GM23338 (cell line): ENCODE measurements at regions not wholly inside any gene's neighbourhood (a gene's known extent, or its start where the extent isn't known, plus 50 kb on each side); places are given as distances from the start of the nearest gene placed in this dataset.

Source experiments
- ATAC-seq: fragments of 200-7000 bp; cut with Tn5 transposase; 3 replicates; pipeline ENCODE4 v1.9.1; 2020
- DNase-seq: peaks from one replicate; pipeline ENCODE4 v3.0.0-alpha.2; 2015; ENCODE audit warnings: low spot score
- H2AFZ ChIP-seq: fragments of 200-600 bp; sonication (generic); 2 replicates; pipeline ENCODE4 v1.8.0; 2016; ENCODE audit warnings: antibody characterized with exemption, mild to moderate bottlenecking, moderate library complexity
- H3F3A ChIP-seq: fragments of 200-600 bp; sonication (generic); replicated peaks from 2 replicates; pipeline ENCODE4 v1.8.0; 2017; ENCODE audit warnings: antibody characterized with exemption, mixed run types, low read depth
- H3K27ac ChIP-seq: fragments of 200-600 bp; sonication (generic); 2 replicates; pipeline ENCODE4 v1.6.1; 2016; ENCODE audit warnings: low read depth
- H3K27me3 ChIP-seq: fragments of 200-600 bp; sonication (generic); 2 replicates; pipeline ENCODE4 v1.8.0; 2016; ENCODE audit warnings: mild to moderate bottlenecking, mixed run types, moderate library complexity; ENCODE audit not compliant: insufficient read depth
- H3K36me3 ChIP-seq: fragments of 200-600 bp; sonication (generic); 2 replicates; pipeline ENCODE4 v1.8.0; 2016; ENCODE audit warnings: mild to moderate bottlenecking; ENCODE audit not compliant: insufficient read depth
- H3K4me1 ChIP-seq: fragments of 200-600 bp; sonication (generic); 2 replicates; pipeline ENCODE4 v1.8.0; 2016; ENCODE audit warnings: mild to moderate bottlenecking, moderate library complexity; ENCODE audit not compliant: insufficient read depth
- H3K4me2 ChIP-seq: fragments of 200-600 bp; sonication (generic); 2 replicates; pipeline ENCODE4 v1.7.1; 2017; ENCODE audit warnings: mixed run types
- H3K4me3 ChIP-seq: fragments of 200-600 bp; sonication (generic); 2 replicates; pipeline ENCODE4 v1.6.1; 2016; ENCODE audit warnings: mixed run types
- H3K79me2 ChIP-seq: fragments of 200-600 bp; sonication (generic); replicated peaks from 2 replicates; pipeline ENCODE4 v1.8.0; 2017; ENCODE audit warnings: mild to moderate bottlenecking; ENCODE audit not compliant: insufficient read depth
- H3K9me2 ChIP-seq: fragments of 200-600 bp; sonication (generic); 2 replicates; pipeline ENCODE4 v1.8.0; 2017; ENCODE audit not compliant: insufficient read depth
- H4K20me1 ChIP-seq: fragments of 200-600 bp; sonication (generic); replicated peaks from 2 replicates; pipeline ENCODE4 v1.8.0; 2017; ENCODE audit warnings: mild to moderate bottlenecking; ENCODE audit not compliant: insufficient read depth
- H3K27ac Mint-ChIP-seq: 2 replicates; pipeline ENCODE4 v1.8.0; 2020; ENCODE audit warnings: inconsistent platforms, mild to moderate bottlenecking, moderate library complexity, mixed read lengths
- H3K27me3 Mint-ChIP-seq: 3 replicates; pipeline ENCODE4 v1.8.0; 2022; ENCODE audit warnings: low read depth, mild to moderate bottlenecking, moderate library complexity, mixed read lengths, inconsistent platforms; ENCODE audit not compliant: insufficient read depth, poor library complexity
- H3K36me3 Mint-ChIP-seq: 3 replicates; pipeline ENCODE4 v1.8.0; 2021; ENCODE audit warnings: low read depth, mild to moderate bottlenecking, inconsistent platforms, moderate library complexity, mixed read lengths
- H3K4me1 Mint-ChIP-seq: 3 replicates; pipeline ENCODE4 v1.8.0; 2020; ENCODE audit warnings: mild to moderate bottlenecking, inconsistent platforms, mixed read lengths
- H3K4me3 Mint-ChIP-seq: 3 replicates; pipeline ENCODE4 v1.8.0; 2021; ENCODE audit warnings: moderate library complexity, mild to moderate bottlenecking, inconsistent platforms, mixed read lengths
- H3K9me3 Mint-ChIP-seq: 3 replicates; pipeline ENCODE4 v1.8.0; 2020; ENCODE audit warnings: moderate library complexity, mild to moderate bottlenecking, inconsistent platforms, mixed read lengths
- CTCF ChIP-seq, 2 experiments: fragments of 200-600 bp in 1 of 2; sonication (generic) in 1 of 2; conservative IDR thresholded peaks; 2 replicates each; pipeline versions ENCODE4 v1.5.1 to v1.6.1; 2016 to 2017; ENCODE audit warnings: antibody characterized with exemption in 2 of 2, low read depth in 2 of 2, mild to moderate bottlenecking in 2 of 2, moderate library complexity in 1 of 2
- ETS1 ChIP-seq: IDR thresholded peaks from 2 replicates; pipeline ENCODE4 v1.6.1; 2016; ENCODE audit warnings: antibody characterized with exemption
- EZH2 ChIP-seq: fragments of 200-600 bp; sonication (generic); IDR thresholded peaks from one replicate; pipeline ENCODE4 v1.8.0; 2017; ENCODE audit warnings: antibody characterized with exemption, mild to moderate bottlenecking, low read depth; ENCODE audit not compliant: unreplicated experiment
- EZH2phosphoT487 ChIP-seq: fragments of 200-600 bp; sonication (generic); IDR thresholded peaks from one replicate; pipeline ENCODE4 v1.8.1; 2018; ENCODE audit warnings: antibody characterized with exemption; ENCODE audit not compliant: unreplicated experiment
- JUNB ChIP-seq: IDR thresholded peaks from one replicate; pipeline ENCODE4 v1.6.1; 2016; ENCODE audit warnings: antibody characterized with exemption; ENCODE audit not compliant: unreplicated experiment
- NANOG ChIP-seq: IDR thresholded peaks from 2 replicates; pipeline ENCODE4 v1.6.1; 2016; ENCODE audit warnings: antibody characterized with exemption, borderline replicate concordance
- REST ChIP-seq: IDR thresholded peaks from one replicate; pipeline ENCODE4 v1.6.1; 2018; ENCODE audit warnings: antibody characterized with exemption; ENCODE audit not compliant: unreplicated experiment
- STAT1 ChIP-seq: IDR thresholded peaks from one replicate; pipeline ENCODE4 v1.6.1; 2016; ENCODE audit warnings: antibody characterized with exemption; ENCODE audit not compliant: unreplicated experiment
- ZNF114 ChIP-seq: fragments of 250-450 bp; sonication (Bioruptor Pico); IDR thresholded peaks from 2 replicates; pipeline ENCODE4 v1.5.0; 2020; ENCODE audit warnings: mild to moderate bottlenecking, moderate library complexity
- ZNF331 ChIP-seq: fragments of 250-450 bp; sonication (Bioruptor Pico); IDR thresholded peaks from 2 replicates; pipeline ENCODE4 v1.5.0; 2020; ENCODE audit warnings: low read depth, mild to moderate bottlenecking, moderate library complexity
- ZNF462 ChIP-seq: fragments of 250-450 bp; sonication (Bioruptor Pico); IDR thresholded peaks from 2 replicates; pipeline ENCODE4 v1.5.0; 2020; ENCODE audit warnings: mild to moderate bottlenecking, moderate library complexity

GRCh38 chr5:60444661-60445360, 255.2 kb downstream of the DEPDC1B start:
- Histone ChIP-seq H2AFZ (no peak overlapping the region), H3F3A (no peaks in the 10 kb centered on the region), H3K27me3 (no peaks in the 10 kb centered on the region), H3K9me2 (no peaks in the 10 kb centered on the region; the same call in 1 of the 2 replicates), H3K79me2 (no peaks in the 10 kb centered on the region), H3K27ac (no peak overlapping the region), H3K4me2 (no peak overlapping the region), H3K4me1 (no peaks in the 10 kb centered on the region), H4K20me1 (no peaks in the 10 kb centered on the region), H3K4me3 (no peak overlapping the region), H3K36me3 (no peaks in the 10 kb centered on the region)
- no peak for ATAC-seq
- no peaks in the 10 kb centered on the region for H3K9me3 Mint-ChIP-seq
- no peaks in the 10 kb centered on the region for H3K27me3 Mint-ChIP-seq
- no peak overlapping the region for H3K27ac Mint-ChIP-seq
- no peaks in the 10 kb centered on the region for H3K36me3 Mint-ChIP-seq
- DNase-seq, result no peak
- no peaks in the 10 kb centered on the region; the same call in 2 of the 3 replicates for H3K4me1 Mint-ChIP-seq
- no peak for TF ChIP-seq ZNF462 (CRISPR knock-in tag)
- TF ChIP-seq CTCF (conservative IDR thresholded peaks at IDR 0.05; ENCODE audit: low read depth in 2 of 2), result no peak
- TF ChIP-seq EZH2phosphoT487, result no peak
- no peak for TF ChIP-seq ETS1
- no peak for TF ChIP-seq ZNF114 (CRISPR knock-in tag)
- TF ChIP-seq EZH2, result no peak
- no peak for TF ChIP-seq REST
- no peak for TF ChIP-seq STAT1
- TF ChIP-seq ZNF331, result no peak
- TF ChIP-seq NANOG, result no peak
- no peak for TF ChIP-seq JUNB
- no peak overlapping the region for H3K4me3 Mint-ChIP-seq
